H1 (cell line): ENCODE measurements at regions not wholly inside any gene's neighbourhood (a gene's known extent, or its start where the extent isn't known, plus 50 kb on each side); places are given as distances from the start of the nearest gene placed in this dataset.

Source experiments
- BACH1 ChIP-seq: IDR thresholded peaks from 2 replicates; pipeline ENCODE4 v1.6.1; 2012; ENCODE audit warnings: low read length, improper control_type of control experiment
- BCL11A ChIP-seq, 2 experiments: IDR thresholded peaks; one replicate each; pipeline ENCODE4 v1.6.1; 2011; ENCODE audit warnings: low read depth in 2 of 2, low read length in 2 of 2, mild to moderate bottlenecking in 2 of 2
- CBX5 ChIP-seq: fragments of 300-800, 300-1000 bp; sonication (generic); IDR thresholded peaks from 2 replicates; pipeline ENCODE4 v1.7.1; 2016; ENCODE audit warnings: antibody characterized with exemption, low read length, low read depth
- CHD2 ChIP-seq: IDR thresholded peaks from 2 replicates; pipeline ENCODE4 v1.6.1; 2012; ENCODE audit warnings: low read length, improper control_type of control experiment
- CTCF ChIP-seq, 3 experiments: IDR thresholded peaks; 1 replicate in 2 of 3; 2 replicates in 1 of 3; pipeline versions ENCODE4 v1.5.1 to v1.6.1; 2011; ENCODE audit warnings: low read length in 3 of 3, mild to moderate bottlenecking in 3 of 3, inconsistent platforms in 2 of 3, low read depth in 1 of 3, moderate library complexity in 1 of 3; ENCODE audit not compliant: insufficient read depth in 1 of 3; ENCODE audit errors: control extremely low read depth in 1 of 3
- EZH2 ChIP-seq: fragments of 200-600 bp; sonication (generic); IDR thresholded peaks from 2 replicates; pipeline ENCODE4 v1.7.1; 2012; ENCODE audit warnings: low read depth, mild to moderate bottlenecking, moderate library complexity, low read length, inconsistent platforms; ENCODE audit not compliant: severe bottlenecking
- NRF1 ChIP-seq: IDR thresholded peaks from 2 replicates; pipeline ENCODE4 v1.6.1; 2011; ENCODE audit warnings: mild to moderate bottlenecking, low read depth, low read length, improper control_type of control experiment
- PHF8 ChIP-seq: fragments of 200-600 bp; sonication (generic); conservative IDR thresholded peaks from 2 replicates; pipeline ENCODE4 v1.7.1; 2012; ENCODE audit warnings: low read depth, mild to moderate bottlenecking, inconsistent platforms, low read length, moderate library complexity
- SAP30 ChIP-seq: fragments of 300-600 bp; sonication (generic); IDR thresholded peaks from 2 replicates; pipeline ENCODE4 v1.7.1; 2012; ENCODE audit warnings: low read length, moderate library complexity, mild to moderate bottlenecking, inconsistent platforms; ENCODE audit not compliant: insufficient read depth, insufficient replicate concordance
- ZNF274 ChIP-seq: IDR thresholded peaks from 2 replicates; pipeline ENCODE4 v1.7.0; 2012; ENCODE audit warnings: low read length, borderline replicate concordance; ENCODE audit errors: extremely low read depth

- TF ChIP-seq CTCF (IDR thresholded peaks at IDR 0.05; ENCODE audit: control extremely low read depth in 1 of 3, insufficient read depth in 1 of 3, low read depth in 1 of 3, low read length in 3 of 3) (no peak), ZNF274 (no peak), NRF1 (no peak), BACH1 (no peak), CHD2 (no peak), SAP30 (no peak), PHF8 (no peak), CBX5 (no peak), BCL11A (IDR thresholded peaks at IDR 0.05; ENCODE audit: low read depth in 2 of 2, low read length in 2 of 2) (no peak), EZH2 (no peak)
Observed at GRCh38 chr9:81819859-81820546, 108.2 kb upstream of the SPATA31D4 start (continued).
